Activated naive CD4-positive, alpha-beta T cell treated with anti-CD3 and anti-CD28 coated beads for 36 hours (primary cell): ENCODE measurements at regions not wholly inside any gene's neighbourhood (a gene's known extent, or its start where the extent isn't known, plus 50 kb on each side); places are given as distances from the start of the nearest gene placed in this dataset.

Experiments used
- CTCF ChIA-PET: fragments of 350-600 bp; sonication (Branson Sonifier 250); formaldehyde crosslinking; loops from one replicate; lab custom pipeline; 2021; ENCODE audit warnings: antibody characterized with exemption; lab: Charles Lee
- DNase-seq: peaks from one replicate; pipeline ENCODE4 v3.0.0-alpha.2; 2020
- H3K27ac Mint-ChIP-seq: one replicate; pipeline ENCODE4 v1.8.0; 2021; ENCODE audit warnings: mild to moderate bottlenecking, mixed read lengths
- H3K27me3 Mint-ChIP-seq: one replicate; pipeline ENCODE4 v1.8.0; 2021; ENCODE audit warnings: low read depth, mixed read lengths
- H3K36me3 Mint-ChIP-seq: one replicate; pipeline ENCODE4 v1.8.0; 2021; ENCODE audit warnings: low read depth, mixed read lengths
- H3K4me1 Mint-ChIP-seq: one replicate; pipeline ENCODE4 v1.8.0; 2021; ENCODE audit warnings: low read depth, mixed read lengths
- H3K4me3 Mint-ChIP-seq: one replicate; pipeline ENCODE4 v1.8.0; 2021; ENCODE audit warnings: mild to moderate bottlenecking, moderate library complexity, mixed read lengths
- H3K9me3 Mint-ChIP-seq: one replicate; pipeline ENCODE4 v1.8.0; 2021; ENCODE audit warnings: mixed read lengths
- intact Hi-C: fragments of 100-400 bp; cut with micrococcal nuclease; formaldehyde crosslinking; loops from one replicate; pipeline ENCODE4 v1.15.1; 2023

GRCh38 chr3:43206105-43206504 is 80.2 kb upstream of the SNRK start:
- Mint-ChIP-seq H3K4me3 (no peak overlapping the region), H3K9me3 (no peaks in the 10 kb centered on the region), H3K27ac (no peak overlapping the region), H3K36me3 (no peaks in the 10 kb centered on the region), H3K27me3 (no peaks in the 10 kb centered on the region), H3K4me1 (peaks cover 4% of the 10 kb centered on the region)
- no peak for DNase-seq
- intact Hi-C loops = no loop called here
- CTCF ChIA-PET = interaction anchor here (0.7 to 0.9 kb wide), 2 partner anchors 25 to 283 kb away, joined by 4 read pairs; no protein-coding TSS in a partner anchor

GRCh38 chr3:43203022-43203421 is 83.3 kb upstream of the SNRK start:
- Mint-ChIP-seq H3K27ac (no peak overlapping the region), H3K36me3 (no peaks in the 10 kb centered on the region), H3K4me1 (peaks cover 24% of the 10 kb centered on the region), H3K9me3 (no peaks in the 10 kb centered on the region), H3K4me3 (no peak overlapping the region), H3K27me3 (no peaks in the 10 kb centered on the region)
- intact Hi-C loops = no loop called here
- DNase-seq = no peak
- CTCF ChIA-PET = interaction anchor here (0.8 kb wide), 1 partner anchor 117 kb away, joined by 4 read pairs; no protein-coding TSS in a partner anchor

GRCh38 chr3:43201581-43201980 is 84.8 kb upstream of the SNRK start:
- no peaks in the 10 kb centered on the region for H3K9me3 Mint-ChIP-seq
- no peaks in the 10 kb centered on the region for H3K27me3 Mint-ChIP-seq
- intact Hi-C loops = no loop called here
- CTCF ChIA-PET = no interaction called here
- DNase-seq = no peak
- H3K4me3 Mint-ChIP-seq = no peak overlapping the region
- H3K27ac Mint-ChIP-seq = no peak overlapping the region
- H3K4me1 Mint-ChIP-seq = peaks cover 36% of the 10 kb centered on the region
- H3K36me3 Mint-ChIP-seq = no peaks in the 10 kb centered on the region

GRCh38 chr3:43199645-43200306 is 86.6 kb upstream of the SNRK start:
- Mint-ChIP-seq H3K27me3 (no peaks in the 10 kb centered on the region), H3K9me3 (no peaks in the 10 kb centered on the region), H3K4me1 (peaks cover 54% of the 10 kb centered on the region), H3K36me3 (no peaks in the 10 kb centered on the region), H3K4me3 (no peak overlapping the region), H3K27ac (no peak overlapping the region)
- CTCF ChIA-PET = interaction anchor here (0.6 kb wide), 2 partner anchors 53 to 294 kb away, joined by 3 to 4 read pairs; no protein-coding TSS in a partner anchor
- no peak for DNase-seq
- intact Hi-C loops = no loop called here

- Mint-ChIP-seq H3K4me3 (no peak overlapping the region), H3K27ac (no peak overlapping the region), H3K4me1 (peaks cover 62% of the 10 kb centered on the region), H3K27me3 (no peaks in the 10 kb centered on the region), H3K36me3 (no peaks in the 10 kb centered on the region), H3K9me3 (no peaks in the 10 kb centered on the region)
- no peak for DNase-seq
- CTCF ChIA-PET = no interaction called here
- intact Hi-C loops = no loop called here
Measured at GRCh38 chr3:43198791-43199644, 87.3 kb upstream of the SNRK start.

- Mint-ChIP-seq H3K27me3 (no peaks in the 10 kb centered on the region), H3K27ac (no peak overlapping the region), H3K4me1 (peaks cover 68% of the 10 kb centered on the region), H3K9me3 (no peaks in the 10 kb centered on the region), H3K4me3 (no peak overlapping the region), H3K36me3 (no peaks in the 10 kb centered on the region)
- intact Hi-C loops = no loop called here
- no peak for DNase-seq
- CTCF ChIA-PET = interaction anchor here (1.0 kb wide), 1 partner anchor 37 kb away, joined by 3 read pairs; no protein-coding TSS in a partner anchor
Measured at GRCh38 chr3:43198301-43198700, 88.0 kb upstream of the SNRK start.

GRCh38 chr3:43197181-43197580 is 89.2 kb upstream of the SNRK start:
- peaks cover 80% of the 10 kb centered on the region for H3K4me1 Mint-ChIP-seq
- DNase-seq = no peak
- intact Hi-C loops = no loop called here
- no peaks in the 10 kb centered on the region for H3K36me3 Mint-ChIP-seq
- H3K27me3 Mint-ChIP-seq = no peaks in the 10 kb centered on the region
- CTCF ChIA-PET = no interaction called here
- no peaks in the 10 kb centered on the region for H3K9me3 Mint-ChIP-seq
- no peak overlapping the region for H3K27ac Mint-ChIP-seq
- H3K4me3 Mint-ChIP-seq = no peak overlapping the region

- CTCF ChIA-PET = no interaction called here
- no peaks in the 10 kb centered on the region for H3K27me3 Mint-ChIP-seq
Measured at GRCh38 chr3:43196721-43197120, 89.6 kb upstream of the SNRK start.

GRCh38 chr3:43195115-43195498 is 89.2 kb upstream of the POMGNT2 start:
- no peak overlapping the region for H3K27ac Mint-ChIP-seq
- peaks cover 85% of the 10 kb centered on the region for H3K4me1 Mint-ChIP-seq
- H3K9me3 Mint-ChIP-seq = peaks cover under 1% of the 10 kb centered on the region
- intact Hi-C loops = no loop called here
- no peaks in the 10 kb centered on the region for H3K27me3 Mint-ChIP-seq
- no peak overlapping the region for H3K4me3 Mint-ChIP-seq
- H3K36me3 Mint-ChIP-seq = no peaks in the 10 kb centered on the region
- CTCF ChIA-PET = no interaction called here
- no peak for DNase-seq

More at GRCh38 chr3:43196721-43197120, 89.6 kb upstream of the SNRK start:
- no peaks in the 10 kb centered on the region for H3K9me3 Mint-ChIP-seq
- no peak for DNase-seq
- H3K36me3 Mint-ChIP-seq = no peaks in the 10 kb centered on the region
- no peak overlapping the region for H3K4me3 Mint-ChIP-seq
- no peak overlapping the region for H3K27ac Mint-ChIP-seq
- H3K4me1 Mint-ChIP-seq = peaks cover 84% of the 10 kb centered on the region
- intact Hi-C loops = no loop called here

GRCh38 chr3:43194490-43195114 is 88.7 kb upstream of the POMGNT2 start:
- Mint-ChIP-seq H3K27ac (peak overlapping the region; percentile 82), H3K27me3 (no peaks in the 10 kb centered on the region), H3K36me3 (no peaks in the 10 kb centered on the region), H3K4me1 (peaks cover 80% of the 10 kb centered on the region), H3K9me3 (peaks cover 1% of the 10 kb centered on the region), H3K4me3 (peak overlapping the region; percentile 5)
- CTCF ChIA-PET = interaction anchor here (0.6 kb wide), 1 partner anchor 419 kb away, joined by 3 read pairs; no protein-coding TSS in a partner anchor
- peak; percentile 66 for DNase-seq
- intact Hi-C loops = loop anchor here (1.0 kb wide), 2 partner anchors 13 to 32 kb away; no protein-coding TSS in a partner anchor

GRCh38 chr3:43194069-43194468 is 88.2 kb upstream of the POMGNT2 start:
- intact Hi-C loops = loop anchor here (1.0 kb wide), 2 partner anchors 13 to 32 kb away; no protein-coding TSS in a partner anchor
- CTCF ChIA-PET = interaction anchor here (0.6 kb wide), 1 partner anchor 419 kb away, joined by 3 read pairs; no protein-coding TSS in a partner anchor
- Mint-ChIP-seq H3K4me1 (peaks cover 76% of the 10 kb centered on the region), H3K4me3 (peak overlapping the region; percentile 5), H3K36me3 (no peaks in the 10 kb centered on the region), H3K9me3 (peaks cover 1% of the 10 kb centered on the region), H3K27me3 (no peaks in the 10 kb centered on the region), H3K27ac (peak overlapping the region; percentile 82)
- DNase-seq = peak; percentile 14

- intact Hi-C loops = no loop called here
- no peak overlapping the region for H3K27ac Mint-ChIP-seq
- no peak for DNase-seq
- H3K4me1 Mint-ChIP-seq = peaks cover 58% of the 10 kb centered on the region
- H3K27me3 Mint-ChIP-seq = no peaks in the 10 kb centered on the region
- no peaks in the 10 kb centered on the region for H3K36me3 Mint-ChIP-seq
- H3K4me3 Mint-ChIP-seq = no peak overlapping the region
- H3K9me3 Mint-ChIP-seq = peaks cover 1% of the 10 kb centered on the region
- CTCF ChIA-PET = no interaction called here
Measured at GRCh38 chr3:43192028-43192427, 86.1 kb upstream of the POMGNT2 start.
